ENCODE measurements at regions not wholly inside any gene's neighbourhood (a gene's known extent, or its start where the extent isn't known, plus 50 kb on each side); places are given as distances from the start of the nearest gene placed in this dataset.

GRCh38 chr13:105783261-105783660, 752.2 kb downstream of the EFNB2 start:
- no peaks in the 10 kb centered on the region for H3K27me3 ChIP-seq
- H3K36me3 ChIP-seq (replicated peaks in 1 of 2), result no peaks in the 10 kb centered on the region
- no peaks in the 10 kb centered on the region for H3K9me3 ChIP-seq (replicated peaks in 1 of 3)
- 32 to 74% (median 50%) methylated on average over 1 of the region's 1 CpG for WGBS, 4 donors
- TF ChIP-seq CTCF (IDR thresholded peaks at IDR 0.05), result no peak
- TF ChIP-seq POLR2A (IDR thresholded peaks at IDR 0.05), result no peak
- no peak overlapping the region for H3K4me3 ChIP-seq
- H3K27ac ChIP-seq, result no peak overlapping the region
- DNase-seq, result no peak
- intact Hi-C loops (cut with DNase I), result no loop called here
- H3K4me1 ChIP-seq (replicated peaks in 1 of 2), result no peaks in the 10 kb centered on the region

- TF ChIP-seq CTCF (IDR thresholded peaks at IDR 0.05) (no peak), POLR2A (IDR thresholded peaks at IDR 0.05) (no peak)
- H3K4me1 ChIP-seq (replicated peaks in 1 of 2), result no peaks in the 10 kb centered on the region
- H3K27ac ChIP-seq, result no peak overlapping the region
- no peaks in the 10 kb centered on the region for H3K27me3 ChIP-seq
- H3K4me3 ChIP-seq, result no peak overlapping the region
- H3K9me3 ChIP-seq (replicated peaks in 1 of 3), result no peaks in the 10 kb centered on the region
- intact Hi-C loops (cut with DNase I), result no loop called here
- no peak for DNase-seq
- H3K36me3 ChIP-seq (replicated peaks in 1 of 2), result no peaks in the 10 kb centered on the region
- WGBS, 4 donors, result 23 to 32% (median 31%) methylated on average over 1 of the region's 1 CpG
Observed at GRCh38 chr13:105778196-105778595, 757.3 kb downstream of the EFNB2 start.

DNA sequence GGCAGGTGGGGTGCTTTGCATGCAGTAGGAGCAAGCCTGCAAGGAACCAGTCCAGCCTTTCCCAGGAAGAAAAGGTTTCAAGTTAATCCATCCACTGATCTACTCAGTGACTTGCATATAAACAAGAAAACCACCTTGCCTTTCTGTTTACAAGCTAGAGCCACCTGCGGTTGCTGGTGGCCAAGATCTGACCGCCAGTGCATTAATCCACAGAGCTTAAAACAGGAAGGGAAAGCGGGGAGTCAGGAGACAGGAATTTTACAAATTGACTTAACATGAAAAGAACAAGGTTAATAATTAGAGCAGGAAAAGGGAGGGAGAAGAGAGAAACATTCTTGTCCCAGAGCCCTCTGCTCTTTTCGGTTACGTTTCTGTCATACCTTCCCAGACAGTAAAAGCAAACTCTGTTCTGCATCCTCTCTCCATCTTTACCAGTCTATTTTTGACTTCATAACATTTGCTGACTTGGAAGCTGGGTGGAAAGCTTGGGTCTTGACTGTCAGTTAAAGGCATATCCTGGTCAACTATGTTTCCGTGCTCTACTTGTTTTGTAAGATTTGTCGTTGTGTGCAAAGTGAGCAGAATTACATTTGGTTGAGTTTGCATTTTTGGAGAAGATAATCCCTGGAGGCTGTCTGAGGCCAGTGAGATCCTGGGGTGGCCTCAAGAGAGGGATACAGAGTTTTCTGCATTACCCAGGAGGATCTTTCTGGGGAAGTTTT, 760.6 kb downstream of the EFNB2 start:
- no peak for TF ChIP-seq CTCF (IDR thresholded peaks at IDR 0.05)
- no peak for TF ChIP-seq POLR2A (IDR thresholded peaks at IDR 0.05)
- Histone ChIP-seq H3K36me3 (replicated peaks in 1 of 2) (no peaks in the 10 kb centered on the region), H3K9me3 (replicated peaks in 1 of 3) (no peaks in the 10 kb centered on the region), H3K4me1 (replicated peaks in 1 of 2) (no peaks in the 10 kb centered on the region), H3K4me3 (no peak overlapping the region), H3K27ac (no peak overlapping the region), H3K27me3 (no peaks in the 10 kb centered on the region)
- intact Hi-C loops (cut with DNase I), result no loop called here
- no peak for DNase-seq
- 73 to 88% (median 76%) methylated on average over 7 of the region's 7 CpGs for WGBS, 4 donors

GRCh38 chr13:105773863-105774538, 761.5 kb downstream of the EFNB2 start:
- Histone ChIP-seq H3K9me3 (replicated peaks in 1 of 3) (no peaks in the 10 kb centered on the region), H3K4me3 (no peak overlapping the region), H3K4me1 (replicated peaks in 1 of 2) (no peaks in the 10 kb centered on the region), H3K27ac (no peak overlapping the region), H3K36me3 (replicated peaks in 1 of 2) (no peaks in the 10 kb centered on the region), H3K27me3 (no peaks in the 10 kb centered on the region)
- intact Hi-C loops (cut with DNase I), result no loop called here
- no peak for DNase-seq
- TF ChIP-seq POLR2A (IDR thresholded peaks at IDR 0.05), result no peak
- no peak for TF ChIP-seq CTCF (IDR thresholded peaks at IDR 0.05)
- 50 to 63% (median 55%) methylated on average over 7 of the region's 7 CpGs for WGBS, 4 donors
